Neural progenitor cell (in vitro differentiated cells): ENCODE measurements at regions not wholly inside any gene's neighbourhood (a gene's known extent, or its start where the extent isn't known, plus 50 kb on each side); places are given as distances from the start of the nearest gene placed in this dataset.
A peak's percentile ranks its signal among the peaks of the same experiment; 100 is the strongest.

ENCODE experiments used
- DNase-seq: peaks from one replicate; pipeline ENCODE4 v3.0.0-alpha.2; 2016; ENCODE audit warnings: low spot score
- H2AFZ ChIP-seq: fragments of 200-600 bp; sonication (generic); replicated peaks from 2 replicates; pipeline ENCODE4 v1.6.1; 2016; ENCODE audit warnings: antibody characterized with exemption
- H3F3A ChIP-seq: fragments of 200-600 bp; sonication (generic); 2 replicates; pipeline ENCODE4 v1.6.1; 2016; ENCODE audit warnings: antibody characterized with exemption, low read depth
- H3K27ac ChIP-seq: fragments of 200-600 bp; sonication (generic); 2 replicates; pipeline ENCODE4 v1.5.1; 2016; ENCODE audit warnings: mild to moderate bottlenecking
- H3K27me3 ChIP-seq: fragments of 200-600 bp; sonication (generic); 2 replicates; pipeline ENCODE4 v1.6.1; 2016; ENCODE audit warnings: mild to moderate bottlenecking, moderate library complexity
- H3K36me3 ChIP-seq: fragments of 200-600 bp; sonication (generic); 2 replicates; pipeline ENCODE4 v1.5.1; 2016
- H3K4me1 ChIP-seq: fragments of 200-600 bp; sonication (generic); 2 replicates; pipeline ENCODE4 v1.6.1; 2016; ENCODE audit warnings: mixed run types
- H3K4me2 ChIP-seq: fragments of 200-600 bp; sonication (generic); 2 replicates; pipeline ENCODE4 v1.6.1; 2016
- H3K4me3 ChIP-seq: fragments of 200-600 bp; sonication (generic); 2 replicates; pipeline ENCODE4 v1.5.1; 2016
- H3K79me2 ChIP-seq: fragments of 200-600 bp; sonication (generic); 2 replicates; pipeline ENCODE4 v1.6.1; 2016; ENCODE audit warnings: low read depth
- H3K9ac ChIP-seq: fragments of 200-600 bp; sonication (generic); 2 replicates; pipeline ENCODE4 v1.6.1; 2016
- H3K9me3 ChIP-seq: fragments of 200-600 bp; sonication (generic); 2 replicates; pipeline ENCODE4 v1.5.1; 2016; ENCODE audit warnings: low read depth
- H4K20me1 ChIP-seq: fragments of 200-600 bp; sonication (generic); 2 replicates; pipeline ENCODE4 v1.6.1; 2016; ENCODE audit warnings: low read depth
- H3K27ac Mint-ChIP-seq: 3 replicates; pipeline ENCODE4 v1.8.0; 2021; ENCODE audit warnings: mixed read lengths
- H3K27me3 Mint-ChIP-seq: 2 replicates; pipeline ENCODE4 v1.8.0; 2022; ENCODE audit warnings: low read depth, mild to moderate bottlenecking, inconsistent platforms, moderate library complexity, mixed read lengths; ENCODE audit not compliant: insufficient read depth
- H3K36me3 Mint-ChIP-seq: 3 replicates; pipeline ENCODE4 v1.8.0; 2021; ENCODE audit warnings: mixed read lengths
- H3K4me1 Mint-ChIP-seq: 3 replicates; pipeline ENCODE4 v1.8.0; 2021; ENCODE audit warnings: mixed read lengths
- H3K4me3 Mint-ChIP-seq: 3 replicates; pipeline ENCODE4 v1.8.0; 2021; ENCODE audit warnings: mild to moderate bottlenecking, moderate library complexity, mixed read lengths
- H3K9me3 Mint-ChIP-seq: 3 replicates; pipeline ENCODE4 v1.8.0; 2020; ENCODE audit warnings: mixed read lengths
- CTCF ChIP-seq: fragments of 200-600 bp; sonication (generic); IDR thresholded peaks from 2 replicates; pipeline ENCODE4 v1.5.1; 2017; ENCODE audit warnings: antibody characterized with exemption, mild to moderate bottlenecking
- EZH2 ChIP-seq: fragments of 200-600 bp; sonication (generic); IDR thresholded peaks from 2 replicates; pipeline ENCODE4 v1.6.1; 2017; ENCODE audit warnings: antibody characterized with exemption, mild to moderate bottlenecking, moderate library complexity
- EZH2phosphoT487 ChIP-seq: fragments of 200-600 bp; sonication (generic); IDR thresholded peaks from 2 replicates; pipeline ENCODE4 v1.6.1; 2017; ENCODE audit warnings: antibody characterized with exemption

GRCh38 chr2:76567478-76567877 lies 856.8 kb upstream of the GCFC2 start:
- H2AFZ ChIP-seq = no peak overlapping the region
- no peaks in the 10 kb centered on the region for H3K9me3 ChIP-seq
- no peaks in the 10 kb centered on the region for H3K27me3 ChIP-seq
- Mint-ChIP-seq H3K36me3 (no peaks in the 10 kb centered on the region), H3K4me3 (no peak overlapping the region), H3K27ac (no peak overlapping the region), H3K9me3 (no peaks in the 10 kb centered on the region), H3K4me1 (no peaks in the 10 kb centered on the region), H3K27me3 (peaks cover 3% of the 10 kb centered on the region)
- no peaks in the 10 kb centered on the region for H4K20me1 ChIP-seq
- no peaks in the 10 kb centered on the region for H3F3A ChIP-seq
- no peak overlapping the region for H3K9ac ChIP-seq
- no peaks in the 10 kb centered on the region for H3K79me2 ChIP-seq
- H3K4me3 ChIP-seq = no peak overlapping the region
- no peak overlapping the region for H3K4me2 ChIP-seq
- no peak overlapping the region for H3K27ac ChIP-seq
- H3K4me1 ChIP-seq = no peaks in the 10 kb centered on the region
- no peak for DNase-seq
- H3K36me3 ChIP-seq = no peaks in the 10 kb centered on the region
- TF ChIP-seq EZH2phosphoT487 (no peak), CTCF (no peak), EZH2 (no peak)

GRCh38 chr2:76564734-76565133 lies 854.0 kb upstream of the GCFC2 start:
- Histone ChIP-seq H3K36me3 (no peaks in the 10 kb centered on the region), H2AFZ (peak overlapping the region; percentile 3), H4K20me1 (no peaks in the 10 kb centered on the region), H3K27me3 (no peaks in the 10 kb centered on the region), H3F3A (no peaks in the 10 kb centered on the region), H3K9me3 (no peaks in the 10 kb centered on the region), H3K79me2 (no peaks in the 10 kb centered on the region), H3K4me3 (no peak overlapping the region), H3K4me1 (no peaks in the 10 kb centered on the region), H3K27ac (no peak overlapping the region), H3K9ac (no peak overlapping the region), H3K4me2 (no peak overlapping the region)
- H3K27ac Mint-ChIP-seq = no peak overlapping the region
- no peaks in the 10 kb centered on the region for H3K4me1 Mint-ChIP-seq
- no peaks in the 10 kb centered on the region for H3K36me3 Mint-ChIP-seq
- no peaks in the 10 kb centered on the region for H3K27me3 Mint-ChIP-seq
- no peak for TF ChIP-seq EZH2phosphoT487
- TF ChIP-seq EZH2 = no peak
- TF ChIP-seq CTCF = no peak
- H3K4me3 Mint-ChIP-seq = no peak overlapping the region
- no peak for DNase-seq
- no peaks in the 10 kb centered on the region for H3K9me3 Mint-ChIP-seq

- no peaks in the 10 kb centered on the region for H3K79me2 ChIP-seq
- no peak for TF ChIP-seq CTCF
- TF ChIP-seq EZH2 = no peak
- TF ChIP-seq EZH2phosphoT487 = no peak
- H4K20me1 ChIP-seq = no peaks in the 10 kb centered on the region
- DNase-seq = no peak
- H3K27ac ChIP-seq = no peak overlapping the region
- no peak overlapping the region for H3K27ac Mint-ChIP-seq
- H3K9me3 ChIP-seq = no peaks in the 10 kb centered on the region
- no peaks in the 10 kb centered on the region for H3K4me1 Mint-ChIP-seq
- no peak overlapping the region for H3K9ac ChIP-seq
- no peak overlapping the region for H3K4me3 ChIP-seq
- H3K27me3 Mint-ChIP-seq = no peaks in the 10 kb centered on the region
- no peaks in the 10 kb centered on the region for H3K9me3 Mint-ChIP-seq
- no peak overlapping the region for H3K4me2 ChIP-seq
- H2AFZ ChIP-seq = no peak overlapping the region
- no peaks in the 10 kb centered on the region for H3K36me3 ChIP-seq
- H3K4me1 ChIP-seq = no peaks in the 10 kb centered on the region
- no peaks in the 10 kb centered on the region for H3F3A ChIP-seq
- H3K4me3 Mint-ChIP-seq = no peak overlapping the region
- H3K27me3 ChIP-seq = no peaks in the 10 kb centered on the region
- H3K36me3 Mint-ChIP-seq = no peaks in the 10 kb centered on the region
Measured at GRCh38 chr2:76563730-76564129, 853.0 kb upstream of the GCFC2 start.

GRCh38 chr2:76558157-76558556 lies 847.4 kb upstream of the GCFC2 start:
- TF ChIP-seq CTCF = no peak
- TF ChIP-seq EZH2phosphoT487 = no peak
- TF ChIP-seq EZH2 = no peak
- no peaks in the 10 kb centered on the region for H3K36me3 Mint-ChIP-seq
- H3K4me3 Mint-ChIP-seq = no peak overlapping the region
- no peaks in the 10 kb centered on the region for H3K79me2 ChIP-seq
- no peaks in the 10 kb centered on the region for H3F3A ChIP-seq
- no peaks in the 10 kb centered on the region for H3K9me3 ChIP-seq
- no peak overlapping the region for H3K27ac Mint-ChIP-seq
- H2AFZ ChIP-seq = no peak overlapping the region
- H4K20me1 ChIP-seq = no peaks in the 10 kb centered on the region
- H3K27me3 Mint-ChIP-seq = no peaks in the 10 kb centered on the region
- H3K36me3 ChIP-seq = no peaks in the 10 kb centered on the region
- H3K9me3 Mint-ChIP-seq = no peaks in the 10 kb centered on the region
- no peak overlapping the region for H3K4me3 ChIP-seq
- DNase-seq = no peak
- no peaks in the 10 kb centered on the region for H3K27me3 ChIP-seq
- no peaks in the 10 kb centered on the region for H3K4me1 ChIP-seq
- no peaks in the 10 kb centered on the region for H3K4me1 Mint-ChIP-seq
- H3K9ac ChIP-seq = no peak overlapping the region
- no peak overlapping the region for H3K27ac ChIP-seq
- H3K4me2 ChIP-seq = no peak overlapping the region
